ENCODE measurements at regions not wholly inside any gene's neighbourhood (a gene's known extent, or its start where the extent isn't known, plus 50 kb on each side); places are given as distances from the start of the nearest gene placed in this dataset.
"Not testable (repeated sequence)": the region's sequence is repeated elsewhere in the genome, so short reads cannot be mapped to it uniquely, and the experiment has no call there.

DNA sequence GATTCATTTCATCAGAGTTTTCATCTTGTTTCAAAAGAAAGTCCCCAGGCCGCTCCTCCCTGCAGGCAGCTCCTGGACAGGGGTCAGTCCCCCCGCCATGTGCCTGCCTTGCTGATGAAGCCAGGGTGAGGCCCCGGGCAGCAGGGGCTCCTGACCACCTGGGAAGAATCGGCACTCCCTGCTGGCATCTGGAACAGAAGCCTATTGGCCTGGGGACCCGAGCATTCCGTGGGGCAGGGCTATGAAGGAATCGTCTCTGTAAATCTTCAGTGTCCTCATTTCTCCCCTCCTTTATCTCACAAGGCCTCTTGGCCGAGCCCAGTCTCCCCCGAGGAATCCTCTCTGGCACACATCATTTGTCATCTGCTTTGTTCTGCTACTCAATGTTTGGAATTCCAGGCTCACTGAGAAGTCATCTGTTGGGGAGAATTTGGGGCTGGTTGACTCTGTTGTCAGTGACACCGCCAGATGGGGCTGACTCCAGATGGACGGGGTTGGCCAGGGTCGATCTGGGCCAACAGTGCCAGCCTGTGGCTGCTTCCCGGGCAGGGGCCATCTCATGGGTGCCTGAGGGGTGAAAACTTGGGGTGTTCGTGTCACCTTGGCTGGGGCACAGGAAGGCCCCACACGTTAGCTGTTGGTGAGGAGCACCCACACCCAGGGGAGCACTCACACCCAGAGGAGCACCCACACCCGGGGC is 184.6 kb downstream of the LAT start:
- DNase-seq = not testable (repeated sequence)

DNA sequence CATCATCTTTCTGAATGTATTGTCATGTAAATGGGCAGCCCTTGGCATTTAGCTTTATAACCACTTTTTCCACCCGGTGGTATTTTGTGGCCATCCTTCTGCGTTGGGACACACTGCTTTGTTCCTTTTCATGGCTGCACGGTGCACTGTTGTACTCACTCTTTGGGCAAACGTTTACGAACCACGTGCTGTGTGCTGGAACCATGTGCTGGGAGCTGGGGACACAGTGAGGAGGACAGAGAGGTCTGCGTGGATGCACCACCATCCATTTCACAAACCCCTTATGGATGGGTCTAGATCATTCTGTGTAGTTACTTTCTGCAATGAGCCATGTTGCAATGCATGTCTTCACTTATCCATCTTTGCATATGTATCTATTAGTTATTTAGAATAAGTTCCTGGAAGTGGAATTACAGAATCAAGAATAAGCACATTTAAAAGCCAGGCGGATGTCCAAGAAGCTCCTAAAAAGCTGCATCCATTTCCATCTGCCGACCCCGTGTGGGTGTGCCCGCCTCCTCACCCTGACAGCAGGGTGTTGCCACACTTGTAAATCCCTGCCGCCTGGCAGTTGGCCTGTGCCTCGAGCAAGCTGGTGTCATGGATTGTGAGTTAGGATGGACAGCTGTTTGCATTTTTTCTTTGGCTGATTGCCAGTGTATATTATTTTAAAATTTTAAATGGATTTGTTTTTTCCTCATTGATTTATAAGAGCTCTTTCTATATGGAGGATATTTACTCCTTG is 183.8 kb downstream of the LAT start:
- not testable (repeated sequence) for DNase-seq

DNA sequence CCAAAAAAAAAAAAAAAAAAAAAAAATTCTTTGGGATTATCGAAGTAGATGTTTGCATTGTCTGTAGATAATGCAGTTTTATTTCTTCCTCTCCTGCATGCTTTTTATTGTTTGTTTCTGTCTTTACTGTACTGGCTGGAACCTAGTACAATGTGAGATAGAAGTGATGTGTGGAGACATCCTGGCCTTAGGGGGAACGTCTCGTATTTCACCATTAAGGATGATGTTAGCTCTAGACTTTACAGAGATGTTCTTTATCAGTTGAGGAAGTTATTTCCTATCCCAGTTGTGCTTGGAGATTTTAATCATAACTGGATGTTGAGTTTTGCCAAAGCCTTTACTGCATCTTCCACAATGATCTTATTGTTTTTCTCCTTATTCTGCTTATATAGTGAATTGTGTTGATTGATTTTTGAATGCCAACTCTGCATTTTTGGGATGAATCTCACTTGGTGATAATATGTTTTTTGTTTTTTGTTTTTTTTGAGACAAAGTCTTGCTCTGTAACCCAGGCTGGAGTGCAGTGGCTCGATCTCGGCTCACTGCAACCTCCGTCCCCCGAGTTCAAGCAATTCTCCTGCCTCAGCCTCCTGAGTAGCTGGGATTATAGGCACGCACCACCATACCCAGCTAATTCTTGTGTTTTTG is 179.7 kb downstream of the LAT start:
- DNase-seq = not testable (repeated sequence)

GRCh38 chr16:29160171-29160570 is 175.3 kb downstream of the LAT start:
- not testable (repeated sequence) for DNase-seq

GRCh38 chr16:29159603-29160002 is 174.8 kb downstream of the LAT start:
- not testable (repeated sequence) for DNase-seq

- DNase-seq = no peak
Observed at GRCh38 chr16:29158785-29159184, 173.9 kb downstream of the LAT start.

GRCh38 chr16:29158031-29158784 is 173.4 kb downstream of the LAT start:
- not testable (repeated sequence) for DNase-seq

DNA sequence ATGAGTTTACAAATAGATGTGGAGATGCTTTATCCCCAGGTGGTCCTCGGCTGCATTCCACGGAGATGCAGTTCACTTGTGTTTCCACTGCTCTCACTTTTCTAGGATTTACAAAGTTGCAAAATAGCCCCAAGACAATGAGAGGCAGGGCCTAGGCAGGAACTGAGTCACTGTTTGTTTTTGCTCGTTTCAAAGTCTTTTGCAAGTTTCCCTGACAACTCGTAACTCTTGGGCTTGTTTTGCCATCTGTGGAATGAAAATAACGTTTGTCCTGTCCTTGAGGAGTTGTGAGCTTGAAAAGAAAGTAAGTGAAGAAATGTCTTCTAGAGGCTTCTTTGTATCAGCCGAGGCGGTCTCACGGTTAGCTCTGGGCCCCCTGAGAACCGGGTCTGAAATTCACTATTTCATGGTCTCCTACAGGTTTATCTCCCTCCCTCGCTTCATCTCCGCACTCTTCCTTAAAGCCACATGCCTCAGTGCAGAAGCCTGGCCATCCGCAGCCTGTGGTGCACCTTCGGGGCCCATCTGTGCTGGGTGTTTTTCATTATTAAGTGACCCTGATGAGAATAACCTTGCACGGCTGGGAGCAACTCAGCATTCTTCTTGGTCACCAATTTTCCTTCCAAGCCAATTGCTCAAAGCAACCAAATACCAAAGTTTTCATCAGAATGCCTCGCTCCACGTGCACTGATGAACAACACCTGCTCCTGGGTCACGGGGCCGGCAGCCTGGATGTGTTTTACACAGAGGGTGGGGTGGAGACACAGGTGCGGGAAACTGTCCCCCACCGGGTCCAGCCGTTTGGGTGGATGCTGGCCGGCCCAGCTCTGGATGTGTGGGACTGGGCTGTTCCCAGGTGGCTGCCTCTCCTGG is 172.4 kb downstream of the LAT start:
- DNase-seq = peak; percentile 74

- no peak for DNase-seq
Observed at GRCh38 chr16:29156511-29156910, 171.7 kb downstream of the LAT start.

- DNase-seq = not testable (repeated sequence)
Observed at GRCh38 chr16:29155866-29156200, 171.0 kb downstream of the LAT start.

DNA sequence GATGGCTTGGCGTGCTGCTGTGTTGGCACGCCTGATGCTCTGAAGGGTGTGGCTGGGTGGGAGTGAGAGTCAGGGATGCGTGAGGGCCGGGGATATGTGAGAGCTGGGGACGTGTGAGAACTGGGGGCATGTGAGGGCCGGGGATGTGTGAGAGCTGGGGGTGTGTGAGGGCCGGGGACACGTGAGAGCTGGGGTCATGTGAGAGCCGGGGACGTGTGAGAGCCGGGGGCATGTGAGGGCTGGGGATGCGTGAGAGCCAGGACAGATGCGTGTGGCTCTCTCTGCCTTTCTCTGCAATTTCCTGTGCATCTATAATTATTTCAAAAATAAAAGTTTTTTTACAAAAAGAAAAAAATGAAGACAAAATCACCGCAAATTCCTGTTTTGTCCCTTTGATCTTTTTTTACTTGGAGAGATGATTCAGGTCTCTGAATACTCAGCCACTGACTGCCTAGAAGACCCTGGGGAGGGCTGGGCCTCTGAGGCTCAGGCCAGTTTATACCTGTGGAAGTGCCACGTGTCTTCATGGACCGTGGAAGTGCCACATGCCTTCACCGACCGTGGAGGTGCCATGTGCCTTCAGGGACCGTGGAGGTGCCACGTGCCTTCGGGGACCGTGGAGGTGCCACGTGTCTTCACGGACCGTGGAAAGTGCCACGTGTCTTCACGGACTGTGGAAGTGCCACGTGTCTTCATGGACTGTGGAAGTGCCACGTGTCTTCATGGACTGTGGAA is 170.4 kb downstream of the LAT start:
- DNase-seq = not testable (repeated sequence)

DNA sequence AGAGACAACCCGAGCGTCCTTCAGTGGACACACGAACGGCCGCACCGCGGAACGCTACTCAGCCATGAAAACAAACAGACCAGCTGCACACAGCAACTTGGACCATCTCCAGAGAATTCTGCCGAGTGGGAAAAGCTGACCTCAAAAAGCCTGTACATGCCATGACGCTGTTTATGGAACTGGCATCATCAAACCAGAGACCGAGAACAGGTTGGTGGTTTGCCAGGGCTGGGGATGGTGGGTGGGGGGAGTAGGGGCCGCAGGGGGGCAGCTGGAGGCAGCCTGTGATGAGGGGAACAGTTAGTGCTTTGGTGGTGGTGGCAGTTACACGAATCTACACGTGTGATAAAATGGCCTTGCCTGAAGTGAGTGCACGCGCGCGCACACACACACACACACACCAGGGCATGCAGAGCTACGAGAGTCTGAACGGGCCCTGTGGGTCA is 169.8 kb downstream of the LAT start:
- DNase-seq = no peak

GRCh38 chr16:29154088-29154487 is 169.2 kb downstream of the LAT start:
- DNase-seq = no peak

DNA sequence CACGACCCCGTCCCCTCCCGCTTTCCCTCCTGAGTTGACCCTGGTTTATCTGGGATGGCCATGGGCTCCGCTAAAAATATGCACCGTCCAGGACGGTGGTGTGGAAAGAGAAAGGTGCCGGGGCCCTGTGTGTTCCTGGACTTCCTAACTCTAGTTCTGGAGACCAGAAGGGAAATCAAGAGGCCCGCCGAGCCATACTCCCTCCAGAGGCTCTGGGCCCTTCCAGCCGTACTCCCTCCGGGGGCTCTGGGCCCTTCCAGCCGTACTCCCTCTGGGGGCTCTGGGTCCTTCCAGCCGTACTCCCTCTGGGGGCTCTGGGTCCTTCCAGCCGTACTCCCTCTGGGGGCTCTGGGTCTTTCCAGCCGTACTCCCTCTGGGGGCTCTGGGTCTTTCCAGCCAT is 168.5 kb downstream of the LAT start:
- not testable (repeated sequence) for DNase-seq

GRCh38 chr16:29152544-29153031 is 167.7 kb downstream of the LAT start:
- not testable (repeated sequence) for DNase-seq

DNA sequence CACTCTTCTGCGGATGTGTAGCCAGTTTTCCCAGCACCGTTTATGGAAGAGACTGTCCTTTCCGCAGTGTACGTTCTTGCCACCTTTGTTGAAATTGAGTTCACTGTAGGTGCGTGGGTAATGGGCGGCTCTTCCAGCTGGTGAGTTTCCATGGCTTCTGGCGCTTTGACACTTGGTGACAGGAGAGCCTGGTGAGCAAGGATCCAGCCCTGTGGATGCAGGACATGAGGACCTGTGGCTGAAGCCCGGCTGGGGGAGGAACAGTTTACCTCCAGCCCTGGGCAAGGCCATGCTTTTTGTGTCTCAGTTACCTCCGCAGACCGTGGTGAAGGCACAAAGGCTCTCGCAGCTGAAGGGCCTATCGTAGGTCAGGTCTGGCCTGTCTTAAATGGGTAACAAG is 166.5 kb downstream of the LAT start:
- no peak for DNase-seq

GRCh38 chr16:29149912-29150311 is 165.1 kb downstream of the LAT start:
- DNase-seq = not testable (repeated sequence)

GRCh38 chr16:29148867-29149272 is 164.0 kb downstream of the LAT start:
- no peak for DNase-seq

GRCh38 chr16:29148131-29148691 is 163.4 kb downstream of the LAT start:
- DNase-seq = no peak

DNA sequence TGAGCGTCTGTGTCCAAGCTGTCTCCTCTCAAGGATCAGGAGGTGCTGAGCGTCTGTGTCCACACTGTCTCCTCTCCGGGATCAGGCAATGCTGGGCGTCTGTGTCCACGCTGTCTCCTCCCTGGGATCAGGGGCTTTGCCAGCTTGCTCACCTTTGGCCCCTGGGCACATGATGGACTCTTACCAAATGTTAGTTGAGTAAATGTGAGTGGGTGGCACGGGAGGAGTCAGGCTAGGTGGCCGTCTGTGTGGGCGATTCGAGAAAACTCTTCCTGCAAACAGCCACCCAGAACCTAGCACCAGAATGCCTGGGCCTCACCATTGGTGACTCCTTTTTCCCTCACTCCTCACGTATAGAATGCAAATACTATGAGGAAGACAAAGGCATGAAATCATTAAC is 162.9 kb downstream of the LAT start:
- DNase-seq = not testable (repeated sequence)

All from muscle of arm (tissue), 1 donor.